Gastroesophageal sphincter (tissue), 2 donors: ENCODE measurements at regions not wholly inside any gene's neighbourhood (a gene's known extent, or its start where the extent isn't known, plus 50 kb on each side); places are given as distances from the start of the nearest gene placed in this dataset.

Source experiments
- EP300 ChIP-seq: sonication (generic); formaldehyde crosslinking; IDR thresholded peaks from one replicate; pipeline ENCODE4 v1.6.1; 2017; ENCODE audit warnings: antibody characterized with exemption, mild to moderate bottlenecking
- POLR2AphosphoS5 ChIP-seq: sonication (generic); formaldehyde crosslinking; IDR thresholded peaks from one replicate; pipeline ENCODE4 v1.6.1; 2017; ENCODE audit warnings: antibody characterized with exemption

- TF ChIP-seq POLR2AphosphoS5 (no peak), EP300 (no peak)
These were observed 177.2 kb downstream of the LRRC3B start for GRCh38 chr3:26799679-26800317.
